ENCODE measurements at regions not wholly inside any gene's neighbourhood (a gene's known extent, or its start where the extent isn't known, plus 50 kb on each side); places are given as distances from the start of the nearest gene placed in this dataset.

DNA sequence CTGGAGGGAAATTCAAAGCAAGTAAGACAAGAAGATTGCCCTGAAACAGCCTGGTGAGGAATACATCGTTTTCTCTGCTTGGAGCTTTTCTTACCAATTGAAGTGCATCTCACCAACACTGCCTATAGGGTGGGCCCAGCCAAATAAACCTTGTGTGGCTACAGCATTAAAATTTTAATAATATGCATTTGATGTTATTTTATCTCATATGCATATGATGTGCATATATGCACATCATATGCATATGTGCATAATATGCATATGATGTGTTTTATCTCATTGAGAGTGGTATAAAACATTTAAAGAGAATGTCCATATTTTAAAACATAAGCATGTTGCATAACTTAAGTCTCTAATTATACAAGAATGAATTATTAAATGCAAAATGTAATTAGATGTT, 328.6 kb upstream of the ARID1B start:
- TF ChIP-seq, protein P1, sequence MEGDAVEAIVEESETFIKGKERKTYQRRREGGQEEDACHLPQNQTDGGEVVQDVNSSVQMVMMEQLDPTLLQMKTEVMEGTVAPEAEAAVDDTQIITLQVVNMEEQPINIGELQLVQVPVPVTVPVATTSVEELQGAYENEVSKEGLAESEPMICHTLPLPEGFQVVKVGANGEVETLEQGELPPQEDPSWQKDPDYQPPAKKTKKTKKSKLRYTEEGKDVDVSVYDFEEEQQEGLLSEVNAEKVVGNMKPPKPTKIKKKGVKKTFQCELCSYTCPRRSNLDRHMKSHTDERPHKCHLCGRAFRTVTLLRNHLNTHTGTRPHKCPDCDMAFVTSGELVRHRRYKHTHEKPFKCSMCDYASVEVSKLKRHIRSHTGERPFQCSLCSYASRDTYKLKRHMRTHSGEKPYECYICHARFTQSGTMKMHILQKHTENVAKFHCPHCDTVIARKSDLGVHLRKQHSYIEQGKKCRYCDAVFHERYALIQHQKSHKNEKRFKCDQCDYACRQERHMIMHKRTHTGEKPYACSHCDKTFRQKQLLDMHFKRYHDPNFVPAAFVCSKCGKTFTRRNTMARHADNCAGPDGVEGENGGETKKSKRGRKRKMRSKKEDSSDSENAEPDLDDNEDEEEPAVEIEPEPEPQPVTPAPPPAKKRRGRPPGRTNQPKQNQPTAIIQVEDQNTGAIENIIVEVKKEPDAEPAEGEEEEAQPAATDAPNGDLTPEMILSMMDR (IDR thresholded peaks at IDR 0.05): no peak
- no peak for TF ChIP-seq POLR2A (IDR thresholded peaks at IDR 0.05)

Data from body of pancreas (tissue), 4 donors.